ENCODE measurements at regions not wholly inside any gene's neighbourhood (a gene's known extent, or its start where the extent isn't known, plus 50 kb on each side); places are given as distances from the start of the nearest gene placed in this dataset.

- H3K9ac ChIP-seq (ENCODE audit: control insufficient read depth, insufficient read depth, low read length) = no peak overlapping the region
- no peak overlapping the region for H3K4me2 ChIP-seq (ENCODE audit: control insufficient read depth, insufficient read depth)
- TF ChIP-seq MYC (IDR thresholded peaks at IDR 0.05; ENCODE audit: insufficient read depth, insufficient read length, insufficient replicate concordance, low read length, severe bottlenecking) (no peak), ASH2L (IDR thresholded peaks at IDR 0.05; ENCODE audit: borderline replicate concordance, low read depth) (no peak), RELA (IDR thresholded peaks at IDR 0.05; ENCODE audit: borderline replicate concordance, partially characterized antibody) (no peak), BRCA1 (IDR thresholded peaks at IDR 0.05; ENCODE audit: low read depth, low read length) (no peak), ZBTB4 (CRISPR knock-in tag; IDR thresholded peaks at IDR 0.05) (no peak), YBX1 (IDR thresholded peaks at IDR 0.05) (no peak), SMAD1 (IDR thresholded peaks at IDR 0.05; ENCODE audit: low read depth, partially characterized antibody) (no peak), RAD21 (IDR thresholded peaks at IDR 0.05; ENCODE audit: insufficient read depth, low read depth, low read length) (no peak), SUPT20H (IDR thresholded peaks at IDR 0.05; ENCODE audit: borderline replicate concordance, control insufficient read depth, low read depth, low read length) (no peak), CHD1 (IDR thresholded peaks at IDR 0.05; ENCODE audit: low read depth, low read length) (no peak), CBX5 (IDR thresholded peaks at IDR 0.05; ENCODE audit: low read depth) (no peak), STAT1 (conservative IDR thresholded peaks at IDR 0.05) (no peak)
- TF ChIP-seq, protein P1, sequence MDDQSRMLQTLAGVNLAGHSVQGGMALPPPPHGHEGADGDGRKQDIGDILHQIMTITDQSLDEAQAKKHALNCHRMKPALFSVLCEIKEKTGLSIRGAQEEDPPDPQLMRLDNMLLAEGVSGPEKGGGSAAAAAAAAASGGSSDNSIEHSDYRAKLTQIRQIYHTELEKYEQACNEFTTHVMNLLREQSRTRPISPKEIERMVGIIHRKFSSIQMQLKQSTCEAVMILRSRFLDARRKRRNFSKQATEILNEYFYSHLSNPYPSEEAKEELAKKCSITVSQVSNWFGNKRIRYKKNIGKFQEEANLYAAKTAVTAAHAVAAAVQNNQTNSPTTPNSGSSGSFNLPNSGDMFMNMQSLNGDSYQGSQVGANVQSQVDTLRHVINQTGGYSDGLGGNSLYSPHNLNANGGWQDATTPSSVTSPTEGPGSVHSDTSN (IDR thresholded peaks at IDR 0.05; ENCODE audit: insufficient replicate concordance, low read depth, low read length) = no peak
- TF ChIP-seq, protein P2, sequence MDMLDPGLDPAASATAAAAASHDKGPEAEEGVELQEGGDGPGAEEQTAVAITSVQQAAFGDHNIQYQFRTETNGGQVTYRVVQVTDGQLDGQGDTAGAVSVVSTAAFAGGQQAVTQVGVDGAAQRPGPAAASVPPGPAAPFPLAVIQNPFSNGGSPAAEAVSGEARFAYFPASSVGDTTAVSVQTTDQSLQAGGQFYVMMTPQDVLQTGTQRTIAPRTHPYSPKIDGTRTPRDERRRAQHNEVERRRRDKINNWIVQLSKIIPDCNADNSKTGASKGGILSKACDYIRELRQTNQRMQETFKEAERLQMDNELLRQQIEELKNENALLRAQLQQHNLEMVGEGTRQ (IDR thresholded peaks at IDR 0.05; ENCODE audit: borderline replicate concordance, low read depth, low read length) = no peak
- H3K79me2 ChIP-seq (ENCODE audit: control insufficient read depth, insufficient read depth, low read length) = no peaks in the 10 kb centered on the region
- no peaks in the 10 kb centered on the region for H3K4me1 ChIP-seq (ENCODE audit: control insufficient read depth, insufficient read depth, low read length)
- WGBS (ENCODE audit: insufficient coverage, insufficient replicate concordance, low lambda C conversion rate, missing lambda C conversion rate) = 16% methylated on average over 6 of the region's 6 CpGs
- H3K27me3 ChIP-seq (replicated peaks in 1 of 2; ENCODE audit: control insufficient read depth in 2 of 2, insufficient read depth in 2 of 2, low read length in 1 of 2) = no peaks in the 10 kb centered on the region
- H3K4me3 ChIP-seq = no peak overlapping the region
- H3K27ac ChIP-seq (ENCODE audit: control insufficient read depth, insufficient read depth) = no peak overlapping the region
- DNase-seq (ENCODE audit: low read depth, low spot score) (no peak), ATAC-seq (no peak), FAIRE-seq (no peak)
- in situ Hi-C loops (cut with MboI) (no loop called here), intact Hi-C loops (cut with micrococcal nuclease; ENCODE audit: unreplicated experiment) (no loop called here)
- ChIA-PET SMC1A (ENCODE audit: uncharacterized antibody, unreplicated experiment) (no interaction called here), POLR2A (no interaction called here), CTCF (no interaction called here), RAD21 (ENCODE audit: unreplicated experiment) (no interaction called here)
- H2AFZ ChIP-seq (ENCODE audit: control insufficient read depth, low read depth, low read length) = no peak overlapping the region
- no TSS peak for BruUV-seq (replicated peaks)
- H3K36me3 ChIP-seq (ENCODE audit: control insufficient read depth in 2 of 2, insufficient read depth in 2 of 2, low read length in 1 of 2) = no peaks in the 10 kb centered on the region
- H4K20me1 ChIP-seq (ENCODE audit: control insufficient read depth, insufficient read depth) = no peaks in the 10 kb centered on the region
- no peaks in the 10 kb centered on the region for H3K9me3 ChIP-seq (replicated peaks; ENCODE audit: control insufficient read depth, insufficient read depth, low read length)
Measured at GRCh38 chr12:127340381-127340780, 926.6 kb upstream of the TMEM132C start.
